RPMI8226 (cell line): ENCODE measurements at regions not wholly inside any gene's neighbourhood (a gene's known extent, or its start where the extent isn't known, plus 50 kb on each side); places are given as distances from the start of the nearest gene placed in this dataset.

Experiments
- DNase-seq: peaks from one replicate; pipeline ENCODE4 v3.0.0-alpha.2; 2015

GRCh38 chr14:87497301-87497700, 495.7 kb downstream of the GALC start:
- no peak for DNase-seq

- DNase-seq = no peak
Measured at GRCh38 chr14:87494010-87494409, 499.0 kb downstream of the GALC start.

GRCh38 chr14:87492561-87492960, 500.4 kb downstream of the GALC start:
- no peak for DNase-seq

GRCh38 chr14:87491816-87492215, 501.2 kb downstream of the GALC start:
- no peak for DNase-seq

GRCh38 chr14:87489196-87489819, 503.7 kb downstream of the GALC start:
- DNase-seq = no peak

GRCh38 chr14:87483271-87484260, 509.4 kb downstream of the GALC start:
- no peak for DNase-seq

GRCh38 chr14:87468531-87468930, 524.5 kb downstream of the GALC start:
- no peak for DNase-seq

- DNase-seq = no peak
Measured at GRCh38 chr14:87467578-87467977, 525.4 kb downstream of the GALC start.

GRCh38 chr14:87465770-87466169, 527.2 kb downstream of the GALC start:
- no peak for DNase-seq

- no peak for DNase-seq
Measured at GRCh38 chr14:87461704-87462103, 531.3 kb downstream of the GALC start.

GRCh38 chr14:87457720-87458119, 535.3 kb downstream of the GALC start:
- peak; percentile 13 for DNase-seq

GRCh38 chr14:87450193-87450592, 542.8 kb downstream of the GALC start:
- DNase-seq = no peak

GRCh38 chr14:87449016-87449415, 544.0 kb downstream of the GALC start:
- no peak for DNase-seq

GRCh38 chr14:87443787-87444186, 549.2 kb downstream of the GALC start:
- no peak for DNase-seq

- DNase-seq = no peak
Measured at GRCh38 chr14:87443039-87443438, 549.9 kb downstream of the GALC start.

GRCh38 chr14:87437158-87437557, 555.8 kb downstream of the GALC start:
- DNase-seq = no peak

GRCh38 chr14:87434680-87435079, 558.3 kb downstream of the GALC start:
- DNase-seq = no peak

- DNase-seq = no peak
Measured at GRCh38 chr14:87434011-87434410, 559.0 kb downstream of the GALC start.

- no peak for DNase-seq
Measured at GRCh38 chr14:87432698-87433097, 560.3 kb downstream of the GALC start.

GRCh38 chr14:87430810-87431209, 562.2 kb downstream of the GALC start:
- DNase-seq = no peak

GRCh38 chr14:87430214-87430613, 562.8 kb downstream of the GALC start:
- no peak for DNase-seq

- DNase-seq = no peak
Measured at GRCh38 chr14:87419925-87420324, 573.1 kb downstream of the GALC start.

GRCh38 chr14:87411370-87411769, 581.6 kb downstream of the GALC start:
- no peak for DNase-seq

GRCh38 chr14:87409393-87409792, 583.6 kb downstream of the GALC start:
- no peak for DNase-seq
